Effector memory CD8-positive, alpha-beta T cell (primary cell): ENCODE measurements at regions not wholly inside any gene's neighbourhood (a gene's known extent, or its start where the extent isn't known, plus 50 kb on each side); places are given as distances from the start of the nearest gene placed in this dataset.

Source experiments
- ATAC-seq: fragments of 150-1000 bp; cut with Tn5 transposase; replicated peaks from 2 replicates; pipeline ENCODE4 v1.10.0; 2021; ENCODE audit warnings: mild to moderate bottlenecking, moderate library complexity
- DNase-seq, 3 experiments: peaks; one replicate each; pipeline ENCODE4 v3.0.0; 2021
- H3K27ac Mint-ChIP-seq, 2 donors: one replicate each; pipeline ENCODE4 v1.8.0; 2022; ENCODE audit warnings: mild to moderate bottlenecking in 2 of 2, mixed read lengths in 2 of 2, moderate library complexity in 2 of 2
- H3K27me3 Mint-ChIP-seq, 2 donors: one replicate each; pipeline ENCODE4 v1.8.0; 2022; ENCODE audit warnings: mixed read lengths in 2 of 2
- H3K36me3 Mint-ChIP-seq: one replicate; pipeline ENCODE4 v1.8.0; 2022; ENCODE audit warnings: mild to moderate bottlenecking, moderate library complexity, mixed read lengths; ENCODE audit not compliant: insufficient read depth
- H3K4me1 Mint-ChIP-seq, 2 donors: one replicate each; pipeline ENCODE4 v1.8.0; 2022; ENCODE audit warnings: low read depth in 2 of 2, mixed read lengths in 2 of 2
- H3K4me3 Mint-ChIP-seq, 2 donors: one replicate each; pipeline ENCODE4 v1.8.0; 2022; ENCODE audit warnings: mild to moderate bottlenecking in 2 of 2, mixed read lengths in 2 of 2, moderate library complexity in 2 of 2
- H3K9me3 Mint-ChIP-seq, 2 donors: one replicate each; pipeline ENCODE4 v1.8.0; 2022; ENCODE audit warnings: mixed read lengths in 2 of 2

DNA sequence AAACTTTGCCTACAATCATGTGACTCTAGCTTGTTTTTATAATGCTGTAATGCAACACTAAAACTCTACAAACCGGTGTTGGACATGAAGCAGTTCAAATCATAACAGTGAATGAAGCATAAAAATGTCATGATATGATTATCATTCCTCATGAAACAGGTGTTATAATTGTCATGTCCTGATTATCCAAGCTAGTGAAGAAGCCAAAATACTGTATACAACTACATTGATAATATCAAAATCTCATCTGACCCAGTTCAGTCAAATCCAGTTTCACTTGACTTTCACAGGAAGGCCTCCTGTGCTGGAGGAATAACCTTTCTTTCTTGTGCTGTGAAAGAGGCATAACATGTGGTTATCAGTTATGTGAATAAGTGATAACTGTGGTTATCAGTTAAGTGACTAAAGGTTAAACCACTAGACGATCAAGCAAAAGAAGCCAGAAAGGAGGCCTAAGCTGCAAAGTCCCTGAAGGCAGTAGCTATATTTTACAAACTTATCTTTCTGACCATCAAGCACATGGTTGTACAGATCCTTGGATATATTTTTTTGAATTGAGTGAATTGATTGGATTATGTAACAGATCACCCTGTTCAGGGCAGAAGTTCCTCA lies 296.4 kb downstream of the TUSC7 start:
- H3K36me3 Mint-ChIP-seq, result no peaks in the 10 kb centered on the region
- no peak overlapping the region for H3K27ac Mint-ChIP-seq
- H3K4me1 Mint-ChIP-seq, result no peaks in the 10 kb centered on the region
- H3K9me3 Mint-ChIP-seq, result no peaks in the 10 kb centered on the region
- H3K4me3 Mint-ChIP-seq, result no peak overlapping the region
- H3K27me3 Mint-ChIP-seq, result no peaks in the 10 kb centered on the region
- no peak for ATAC-seq
- no peak for DNase-seq

DNA sequence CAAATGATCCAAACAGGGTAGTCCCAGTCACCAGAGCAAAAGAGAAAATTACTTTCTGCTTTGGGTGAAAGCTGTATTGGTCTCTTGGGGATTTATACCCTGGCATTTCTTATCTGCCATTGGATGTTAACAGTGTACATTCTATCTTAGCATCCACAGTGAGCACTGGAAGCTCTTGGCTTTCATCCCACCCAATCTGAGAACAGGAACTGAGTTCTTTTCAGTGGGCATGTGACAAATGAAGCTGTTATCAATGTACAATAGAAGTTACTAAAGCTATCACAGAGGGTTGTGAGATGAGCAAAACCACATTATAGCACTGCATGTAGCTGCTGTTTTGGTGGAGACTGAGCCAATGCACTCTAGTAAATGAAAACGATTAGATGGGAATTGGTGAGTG lies 300.7 kb downstream of the TUSC7 start:
- H3K9me3 Mint-ChIP-seq, result peaks cover 0 to 5% of the 10 kb centered on the region in 2 donors
- no peaks in the 10 kb centered on the region for H3K27me3 Mint-ChIP-seq
- no peak overlapping the region for H3K27ac Mint-ChIP-seq
- H3K36me3 Mint-ChIP-seq, result no peaks in the 10 kb centered on the region
- DNase-seq (no peak), ATAC-seq (no peak)
- H3K4me3 Mint-ChIP-seq, result no peak overlapping the region
- no peaks in the 10 kb centered on the region for H3K4me1 Mint-ChIP-seq

DNA sequence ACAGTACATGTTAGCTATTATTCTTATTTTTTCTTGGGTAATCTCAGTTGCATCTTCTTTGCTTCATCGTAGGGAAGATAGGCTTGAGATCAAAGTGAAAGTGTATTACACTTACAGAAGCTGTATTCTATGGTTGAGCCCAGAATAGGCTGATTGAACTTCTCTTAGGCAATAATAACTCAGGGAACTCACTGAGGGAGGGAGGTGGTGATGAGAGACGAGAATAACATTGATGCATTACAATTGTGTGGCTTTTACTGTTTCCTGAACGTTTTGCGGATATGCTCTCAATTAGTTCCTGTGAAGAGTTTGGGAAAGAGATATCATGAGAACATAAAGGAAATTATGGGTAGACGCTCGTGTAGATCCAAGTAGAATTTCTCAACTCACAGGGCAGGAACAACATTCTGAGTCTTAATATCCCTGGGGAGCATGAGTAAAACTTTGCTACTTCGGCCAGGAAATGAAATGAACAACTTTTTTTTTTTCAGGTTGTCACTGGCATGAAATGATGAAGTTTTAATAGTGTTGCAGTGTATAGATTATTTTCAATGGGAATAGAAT lies 302.2 kb downstream of the TUSC7 start:
- no peak for DNase-seq
- Mint-ChIP-seq H3K27me3 (no peaks in the 10 kb centered on the region), H3K4me3 (no peak overlapping the region), H3K4me1 (no peaks in the 10 kb centered on the region), H3K9me3 (peaks cover 0 to 6% of the 10 kb centered on the region in 2 donors), H3K27ac (no peak overlapping the region), H3K36me3 (no peaks in the 10 kb centered on the region)
- no peak for ATAC-seq

DNA sequence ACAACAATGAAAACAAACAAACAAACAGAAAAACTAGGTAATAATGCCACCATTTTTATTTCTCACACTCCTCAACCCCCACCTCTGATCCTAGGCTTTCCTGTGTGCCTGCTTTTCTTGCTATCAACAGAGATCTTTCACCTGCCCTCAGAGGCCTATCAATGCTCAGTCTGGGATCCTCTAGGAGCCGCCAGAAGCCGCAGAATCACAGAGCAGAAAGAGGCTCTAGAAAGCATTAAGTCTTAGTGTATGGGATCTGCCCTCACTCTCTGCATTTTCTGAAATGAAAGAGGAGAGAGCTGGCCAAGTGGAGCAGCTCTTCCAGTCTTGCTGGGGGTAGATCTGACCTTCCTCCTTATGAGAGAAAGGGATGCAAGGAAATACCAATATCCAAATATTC lies 306.8 kb downstream of the TUSC7 start:
- no peaks in the 10 kb centered on the region for H3K27me3 Mint-ChIP-seq

DNA sequence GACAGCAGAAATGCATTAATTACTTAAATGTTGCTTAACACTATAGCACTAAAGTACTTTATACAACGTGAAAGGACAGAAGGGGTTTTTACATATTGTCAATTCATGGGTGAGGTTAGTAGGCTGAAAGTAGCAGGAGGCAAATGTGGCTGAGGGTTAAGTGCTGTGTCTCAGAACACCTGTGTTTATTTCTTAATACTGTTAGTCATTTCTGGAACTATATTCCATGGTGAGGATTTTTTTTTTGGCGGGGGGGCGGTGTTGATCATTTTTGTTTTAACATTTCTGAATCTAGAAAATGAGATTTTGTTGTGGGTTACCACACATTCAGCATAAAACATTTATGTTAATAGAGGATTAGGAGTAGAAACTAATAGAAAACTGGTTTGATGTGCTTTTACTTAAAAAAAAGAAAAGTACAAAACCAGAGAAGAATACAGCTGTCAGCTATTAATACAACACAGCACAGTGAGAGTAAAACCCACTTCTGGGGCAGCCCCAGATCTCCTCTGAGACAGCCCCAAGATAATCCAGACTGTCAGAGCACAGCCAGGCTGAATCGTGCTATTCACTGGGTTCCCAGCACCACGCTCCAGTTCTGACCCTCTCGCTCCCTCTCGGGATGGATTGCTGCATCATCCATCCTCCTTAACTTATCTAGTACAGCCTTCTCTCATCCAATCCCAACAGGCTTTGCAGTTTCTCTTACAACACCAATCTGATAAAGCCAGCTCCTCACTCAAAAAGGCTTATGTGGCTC lies 307.7 kb downstream of the TUSC7 start:
- H3K9me3 Mint-ChIP-seq, result peaks cover 9 to 10% of the 10 kb centered on the region in 2 donors
- H3K36me3 Mint-ChIP-seq, result no peaks in the 10 kb centered on the region
- no peaks in the 10 kb centered on the region for H3K4me1 Mint-ChIP-seq
- no peak for DNase-seq
- no peaks in the 10 kb centered on the region for H3K27me3 Mint-ChIP-seq
- no peak overlapping the region for H3K27ac Mint-ChIP-seq
- H3K4me3 Mint-ChIP-seq, result no peak overlapping the region
- no peak for ATAC-seq

More for the DNA sequence above, 306.8 kb downstream of the TUSC7 start:
- Mint-ChIP-seq H3K27ac (no peak overlapping the region), H3K4me3 (no peak overlapping the region), H3K36me3 (no peaks in the 10 kb centered on the region), H3K9me3 (peaks cover 10 to 12% of the 10 kb centered on the region in 2 donors), H3K4me1 (no peaks in the 10 kb centered on the region)
- ATAC-seq, result no peak
- DNase-seq, result no peak

DNA sequence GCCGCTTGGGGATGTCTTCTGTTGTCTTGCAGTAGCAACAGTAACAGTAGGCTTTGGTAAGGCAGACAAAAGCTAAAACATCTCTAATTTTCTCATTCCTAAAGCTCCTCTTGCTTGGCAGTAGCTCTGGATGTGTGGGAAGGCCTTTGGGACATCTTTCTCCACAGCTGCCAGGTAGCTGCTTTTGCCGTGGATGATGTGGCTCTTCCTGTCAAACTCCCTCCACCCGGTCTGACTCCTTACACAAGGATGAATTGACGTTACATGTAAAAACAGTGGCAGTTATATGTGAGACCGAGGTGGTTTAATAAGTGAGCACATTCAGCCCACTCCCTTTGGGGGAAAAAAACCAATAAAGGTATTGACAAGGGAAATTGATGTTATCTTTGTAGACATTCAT lies 309.1 kb downstream of the TUSC7 start:
- H3K4me1 Mint-ChIP-seq, result no peaks in the 10 kb centered on the region
- peaks cover 8 to 13% of the 10 kb centered on the region in 2 donors for H3K9me3 Mint-ChIP-seq
- ATAC-seq, result no peak
- H3K36me3 Mint-ChIP-seq, result no peaks in the 10 kb centered on the region
- no peak for DNase-seq
- no peaks in the 10 kb centered on the region for H3K27me3 Mint-ChIP-seq
- no peak overlapping the region for H3K4me3 Mint-ChIP-seq
- no peak overlapping the region for H3K27ac Mint-ChIP-seq

DNA sequence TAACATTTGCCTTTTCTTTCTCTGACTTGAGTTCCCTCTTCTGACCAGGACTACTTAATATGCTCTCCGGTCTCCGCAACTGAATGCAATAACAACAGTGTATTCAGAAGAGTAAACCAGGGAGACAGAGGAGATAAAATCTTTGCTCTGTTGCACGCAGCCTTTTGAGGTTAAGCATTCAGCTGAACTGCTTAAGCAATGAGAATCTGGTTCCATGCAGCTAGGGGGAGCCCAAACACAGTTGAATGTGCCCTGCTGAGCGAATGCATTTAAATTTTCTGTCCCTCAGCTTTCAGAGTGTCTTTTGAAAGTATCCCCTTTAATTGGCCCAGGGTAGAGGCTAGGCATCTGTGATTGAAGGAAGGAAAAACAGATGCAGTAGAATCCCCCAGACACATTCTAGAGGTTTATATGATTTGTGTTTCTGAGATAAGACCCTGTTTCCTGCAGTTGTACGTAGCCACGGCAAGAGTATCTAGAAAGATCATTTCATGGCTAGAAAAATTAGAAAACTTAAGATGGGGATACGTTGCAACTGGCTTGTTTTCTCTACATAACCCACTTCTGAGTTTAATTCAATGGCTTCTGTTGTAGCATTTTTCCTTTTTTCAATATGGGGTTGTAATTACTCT lies 309.6 kb downstream of the TUSC7 start:
- H3K27me3 Mint-ChIP-seq, result no peaks in the 10 kb centered on the region
- no peak for ATAC-seq
- peaks cover 8 to 17% of the 10 kb centered on the region in 2 donors for H3K9me3 Mint-ChIP-seq
- H3K4me1 Mint-ChIP-seq, result no peaks in the 10 kb centered on the region
- H3K4me3 Mint-ChIP-seq, result no peak overlapping the region
- no peaks in the 10 kb centered on the region for H3K36me3 Mint-ChIP-seq
- no peak for DNase-seq
- no peak overlapping the region for H3K27ac Mint-ChIP-seq

DNA sequence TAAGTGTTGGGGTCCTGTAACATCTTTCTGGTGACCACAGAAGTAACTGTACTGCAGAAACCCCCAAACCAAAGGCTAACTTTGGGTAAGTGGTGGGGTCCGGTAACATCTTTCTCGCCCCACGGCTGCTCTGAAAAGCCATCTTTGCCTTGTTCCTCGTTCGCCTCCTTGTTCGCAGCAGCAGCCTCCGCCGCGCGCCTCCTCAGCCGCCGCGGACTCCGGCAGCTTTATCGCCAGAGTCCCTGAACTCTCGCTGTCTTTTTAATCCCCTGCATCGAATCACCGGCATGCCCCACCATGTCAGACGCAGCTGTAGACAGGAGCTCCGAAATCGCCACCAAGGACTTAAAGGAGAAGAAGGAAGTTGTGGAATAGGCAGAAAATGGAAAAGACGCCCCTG lies 316.8 kb downstream of the TUSC7 start:
- no peaks in the 10 kb centered on the region for H3K4me1 Mint-ChIP-seq
- no peak overlapping the region for H3K27ac Mint-ChIP-seq
- H3K27me3 Mint-ChIP-seq, result no peaks in the 10 kb centered on the region
- H3K9me3 Mint-ChIP-seq, result peaks cover 6 to 13% of the 10 kb centered on the region in 2 donors
- no peak for DNase-seq
- H3K36me3 Mint-ChIP-seq, result no peaks in the 10 kb centered on the region
- no peak overlapping the region for H3K4me3 Mint-ChIP-seq
- no peak for ATAC-seq

DNA sequence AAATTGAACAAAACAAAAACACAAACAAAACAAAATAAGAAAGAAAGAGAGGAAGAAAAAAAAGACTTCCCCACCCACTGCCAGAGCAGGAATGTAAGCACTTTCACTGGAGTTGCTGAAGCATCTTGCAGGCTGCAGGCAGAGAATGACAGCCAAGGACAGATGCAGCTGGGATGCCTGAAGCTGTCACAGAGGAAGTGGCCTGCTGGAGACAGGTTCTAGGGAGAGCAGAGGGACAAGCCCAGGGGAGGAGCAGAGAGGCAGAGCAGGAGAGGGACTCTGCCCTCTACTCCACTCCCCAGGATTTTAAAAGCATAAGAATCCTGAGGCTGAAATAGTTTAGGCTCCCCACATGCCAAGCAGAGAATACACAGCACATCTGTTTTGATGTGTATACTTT lies 326.2 kb downstream of the TUSC7 start:
- Mint-ChIP-seq H3K27me3 (no peaks in the 10 kb centered on the region), H3K9me3 (peaks cover 4 to 15% of the 10 kb centered on the region in 2 donors), H3K4me1 (no peaks in the 10 kb centered on the region), H3K27ac (no peak overlapping the region), H3K36me3 (no peaks in the 10 kb centered on the region), H3K4me3 (no peak overlapping the region)
- ATAC-seq (no peak), DNase-seq (no peak)

DNA sequence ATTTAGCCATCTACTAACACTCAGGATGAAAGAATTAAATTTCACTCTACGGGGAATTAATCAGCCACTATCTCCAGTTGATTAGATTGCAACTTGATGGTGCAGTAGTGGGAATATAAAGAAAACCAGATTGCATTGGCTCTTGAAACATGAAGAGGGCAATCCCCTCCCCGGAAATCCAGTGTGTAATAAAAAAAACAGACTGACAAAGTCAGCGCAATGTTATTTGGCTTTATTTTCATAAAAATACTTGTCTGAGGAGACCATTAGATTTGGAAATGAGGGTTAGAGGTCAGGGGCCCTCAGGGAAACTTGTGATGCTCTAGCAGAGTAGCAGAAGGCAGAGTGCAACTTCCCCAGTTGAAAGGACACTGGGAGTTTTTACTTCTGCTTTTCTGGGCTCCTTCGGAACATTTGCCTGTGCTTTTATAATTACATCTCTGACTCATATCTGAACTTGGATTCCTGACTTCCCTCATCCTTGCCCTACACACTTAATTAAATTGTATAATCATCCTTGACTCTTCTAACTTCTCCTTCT lies 326.8 kb downstream of the TUSC7 start:
- Mint-ChIP-seq H3K4me3 (no peak overlapping the region), H3K36me3 (no peaks in the 10 kb centered on the region), H3K27me3 (no peaks in the 10 kb centered on the region), H3K4me1 (no peaks in the 10 kb centered on the region), H3K27ac (no peak overlapping the region), H3K9me3 (peaks cover 4 to 15% of the 10 kb centered on the region in 2 donors)
- ATAC-seq, result peak; percentile 16
- DNase-seq, result no peak

DNA sequence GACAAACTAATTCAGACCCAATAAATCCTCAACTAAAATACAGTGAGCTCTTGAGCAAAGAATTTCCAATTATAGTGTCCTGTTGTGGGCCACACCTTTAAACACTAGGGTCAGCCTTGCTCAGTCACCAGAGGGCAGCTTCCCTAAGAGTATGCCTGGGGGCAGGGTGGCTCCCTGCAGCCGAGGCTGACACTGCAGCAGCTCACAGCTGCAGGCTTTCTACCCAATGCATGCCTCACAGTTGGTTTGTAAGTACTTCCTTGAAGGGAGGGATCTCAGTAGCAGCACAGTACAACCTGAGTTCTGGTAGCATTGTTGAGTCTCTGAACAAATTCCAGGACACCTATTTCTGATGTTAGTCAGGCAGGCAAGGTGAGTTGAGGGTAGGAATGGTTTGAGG lies 335.6 kb downstream of the TUSC7 start:
- Mint-ChIP-seq H3K9me3 (no peaks in the 10 kb centered on the region), H3K4me1 (no peaks in the 10 kb centered on the region), H3K4me3 (no peak overlapping the region), H3K27ac (no peak overlapping the region), H3K27me3 (no peaks in the 10 kb centered on the region), H3K36me3 (no peaks in the 10 kb centered on the region)
- ATAC-seq, result no peak
- no peak for DNase-seq

DNA sequence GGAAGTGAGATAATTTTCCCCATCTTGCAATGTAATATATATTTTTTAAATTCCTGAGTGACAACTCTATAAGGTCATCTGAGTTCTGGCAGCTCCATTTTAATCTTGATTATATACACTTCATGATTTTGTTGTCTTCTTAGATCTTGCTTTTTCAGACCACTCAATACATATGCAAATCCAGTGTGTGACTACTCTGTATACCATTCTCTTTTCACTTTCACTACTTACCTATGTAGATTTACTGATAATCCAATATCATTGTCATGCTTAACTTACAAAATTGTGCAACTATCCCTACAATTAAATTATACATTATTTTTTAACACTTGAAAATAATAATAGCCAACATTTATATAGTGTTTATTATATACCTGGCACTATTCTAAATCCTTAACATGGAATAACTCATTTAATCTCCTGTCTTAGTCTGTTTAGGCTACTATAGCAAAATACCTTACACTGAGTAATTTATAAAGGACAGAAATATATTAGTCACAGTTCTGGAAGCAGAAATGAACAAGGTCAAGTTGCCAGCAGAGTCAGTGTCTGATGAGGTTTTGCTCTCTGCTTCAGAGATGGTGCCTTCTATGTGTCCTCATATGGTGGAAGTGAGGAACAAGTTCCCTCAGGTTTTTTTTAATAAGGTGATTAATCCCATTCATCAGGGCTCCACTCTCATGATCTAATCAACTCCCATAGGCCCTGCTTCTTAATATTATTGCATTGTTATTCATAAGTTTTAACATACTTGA lies 338.5 kb downstream of the TUSC7 start:
- DNase-seq (no peak), ATAC-seq (no peak)
- H3K27ac Mint-ChIP-seq, result no peak overlapping the region
- no peaks in the 10 kb centered on the region for H3K36me3 Mint-ChIP-seq
- no peak overlapping the region for H3K4me3 Mint-ChIP-seq
- no peaks in the 10 kb centered on the region for H3K9me3 Mint-ChIP-seq
- H3K27me3 Mint-ChIP-seq, result no peaks in the 10 kb centered on the region
- H3K4me1 Mint-ChIP-seq, result no peaks in the 10 kb centered on the region

DNA sequence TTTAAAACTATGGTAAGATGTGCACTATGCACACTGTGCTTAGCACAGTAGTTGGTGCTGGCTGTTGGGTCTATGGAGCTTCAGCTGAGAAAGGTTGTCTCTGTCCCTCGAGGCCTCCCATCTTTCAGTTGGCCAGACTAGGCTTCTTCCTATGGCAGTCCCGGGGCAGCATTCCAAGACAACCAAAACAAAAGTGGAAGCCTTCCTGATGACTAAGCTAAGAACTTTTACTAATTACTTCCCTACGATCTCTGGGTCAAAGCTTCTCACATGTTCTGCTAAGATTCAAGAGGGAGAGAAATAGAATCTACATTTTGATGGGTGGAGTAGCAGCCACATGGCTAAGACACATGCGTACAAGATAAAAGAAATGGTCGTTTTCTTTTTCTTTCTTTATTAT lies 342.8 kb downstream of the TUSC7 start:
- Mint-ChIP-seq H3K9me3 (peaks cover 0 to 6% of the 10 kb centered on the region in 2 donors), H3K4me1 (no peaks in the 10 kb centered on the region), H3K27me3 (no peaks in the 10 kb centered on the region), H3K27ac (no peak overlapping the region), H3K36me3 (no peaks in the 10 kb centered on the region), H3K4me3 (no peak overlapping the region)
- DNase-seq (no peak), ATAC-seq (no peak)
